ENCODE measurements at regions not wholly inside any gene's neighbourhood (a gene's known extent, or its start where the extent isn't known, plus 50 kb on each side); places are given as distances from the start of the nearest gene placed in this dataset.
A peak's percentile ranks its signal among the peaks of the same experiment; 100 is the strongest.

DNA sequence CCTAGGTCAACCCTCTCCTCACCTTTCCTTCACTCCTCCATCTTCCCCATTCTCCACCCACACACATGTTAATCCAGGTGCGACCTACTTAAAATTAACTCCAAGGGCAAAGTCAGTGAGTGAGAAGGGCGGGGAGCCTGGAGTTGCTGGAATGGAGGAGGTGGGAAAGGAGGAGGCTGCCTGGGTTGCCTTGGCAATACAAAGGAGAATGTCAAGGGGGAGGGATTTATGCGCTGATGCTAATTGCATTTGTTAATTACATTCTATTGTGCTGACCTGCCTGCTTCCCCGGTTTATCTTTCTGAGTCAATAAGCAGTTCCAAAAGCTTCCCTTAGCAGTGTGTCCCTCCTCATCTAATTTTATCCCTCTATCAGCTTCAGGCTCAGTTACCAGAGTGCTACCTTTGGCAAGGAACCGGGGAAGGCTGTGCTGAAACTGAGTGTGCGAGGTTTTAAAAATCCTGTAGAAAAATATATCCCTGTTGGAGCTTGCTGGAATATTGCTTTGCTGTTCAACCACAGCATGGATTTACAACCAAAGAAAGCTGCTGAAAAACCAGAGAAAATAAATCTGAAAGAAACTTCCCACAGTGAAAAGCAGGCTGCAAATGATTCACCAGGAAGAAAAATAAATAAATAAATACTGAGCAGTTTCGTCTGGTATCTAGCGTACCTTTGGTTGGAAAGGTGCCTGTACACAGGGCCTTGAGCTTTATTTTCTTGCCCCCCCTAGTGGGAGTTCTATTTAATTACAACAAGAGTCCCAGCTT, 113.2 kb upstream of the DGKB start:
- WGBS (ENCODE audit: extremely low coverage, insufficient read length, low lambda C conversion rate) = no CpG with 5 or more reads among the region's 8 CpGs
- Histone ChIP-seq H2BK5ac (ENCODE audit: insufficient read length, low read length) (no peak overlapping the region), H3K18ac (ENCODE audit: insufficient read length, low read depth, low read length) (peak overlapping the region; percentile 43), H4K8ac (replicated peaks; ENCODE audit: insufficient read length, low read depth, low read length) (no peak overlapping the region), H2BK20ac (ENCODE audit: low read depth, low read length, poor library complexity, severe bottlenecking) (no peak overlapping the region), H3K23ac (ENCODE audit: insufficient read length, low read depth, low read length) (no peak overlapping the region), H3K79me1 (ENCODE audit: insufficient read depth, low read depth, low read length, poor library complexity, severe bottlenecking) (no peaks in the 10 kb centered on the region), H3K4ac (ENCODE audit: low read depth, low read length) (no peak overlapping the region), H4K20me1 (ENCODE audit: control insufficient read depth, insufficient read depth, insufficient read length) (no peaks in the 10 kb centered on the region), H3T11ph (ENCODE audit: low read length) (no peak overlapping the region), H2BK12ac (ENCODE audit: insufficient read length, low read depth, low read length) (no peak overlapping the region), H2BK15ac (ENCODE audit: low read depth, low read length) (no peak overlapping the region), H4K91ac (ENCODE audit: insufficient read length, low read depth, low read length) (no peak overlapping the region), H3K56ac (ENCODE audit: insufficient read length, low read depth, low read length) (no peak overlapping the region), H2AFZ (ENCODE audit: low read length) (peak overlapping the region; percentile 90), H3K4me2 (ENCODE audit: insufficient read depth, insufficient read length, low read length) (peak overlapping the region; percentile 84), H4K5ac (ENCODE audit: insufficient read length, low read depth, low read length) (no peak overlapping the region), H3K79me2 (ENCODE audit: insufficient read depth, low read length) (no peaks in the 10 kb centered on the region), H3K9me3 (ENCODE audit: control insufficient read depth, low read depth, low read length) (no peaks in the 10 kb centered on the region), H3K9ac (ENCODE audit: extremely low read depth, insufficient read length, low read length) (peak overlapping the region; percentile 24), H3K23me2 (ENCODE audit: insufficient read length, low read depth, low read length, poor library complexity, severe bottlenecking) (peaks cover 5% of the 10 kb centered on the region), H3K27me3 (ENCODE audit: insufficient read depth, low read length) (no peaks in the 10 kb centered on the region), H3K14ac (ENCODE audit: insufficient read depth, low read length) (no peak overlapping the region), H3K27ac (ENCODE audit: insufficient read length, low read depth, low read length) (peak overlapping the region; percentile 83), H2AK5ac (ENCODE audit: insufficient read length, low read length) (no peak overlapping the region), H3K4me1 (ENCODE audit: insufficient read depth, low read length) (peaks cover 8% of the 10 kb centered on the region; the same call in 1 of the 2 replicates), H2BK120ac (ENCODE audit: low read depth, low read length, poor library complexity, severe bottlenecking) (no peak overlapping the region)
- H3K27me3 Mint-ChIP-seq (ENCODE audit: low read depth) = no peaks in the 10 kb centered on the region
- DNase-seq = peak; percentile 86
- H3K36me3 Mint-ChIP-seq (ENCODE audit: insufficient read depth in 1 of 3, low read depth in 3 of 3) = peaks cover 0 to 5% (median 4%) of the 10 kb centered on the region in 3 experiments; a peak in 2 of 7 replicates
- TF ChIP-seq, protein P1, sequence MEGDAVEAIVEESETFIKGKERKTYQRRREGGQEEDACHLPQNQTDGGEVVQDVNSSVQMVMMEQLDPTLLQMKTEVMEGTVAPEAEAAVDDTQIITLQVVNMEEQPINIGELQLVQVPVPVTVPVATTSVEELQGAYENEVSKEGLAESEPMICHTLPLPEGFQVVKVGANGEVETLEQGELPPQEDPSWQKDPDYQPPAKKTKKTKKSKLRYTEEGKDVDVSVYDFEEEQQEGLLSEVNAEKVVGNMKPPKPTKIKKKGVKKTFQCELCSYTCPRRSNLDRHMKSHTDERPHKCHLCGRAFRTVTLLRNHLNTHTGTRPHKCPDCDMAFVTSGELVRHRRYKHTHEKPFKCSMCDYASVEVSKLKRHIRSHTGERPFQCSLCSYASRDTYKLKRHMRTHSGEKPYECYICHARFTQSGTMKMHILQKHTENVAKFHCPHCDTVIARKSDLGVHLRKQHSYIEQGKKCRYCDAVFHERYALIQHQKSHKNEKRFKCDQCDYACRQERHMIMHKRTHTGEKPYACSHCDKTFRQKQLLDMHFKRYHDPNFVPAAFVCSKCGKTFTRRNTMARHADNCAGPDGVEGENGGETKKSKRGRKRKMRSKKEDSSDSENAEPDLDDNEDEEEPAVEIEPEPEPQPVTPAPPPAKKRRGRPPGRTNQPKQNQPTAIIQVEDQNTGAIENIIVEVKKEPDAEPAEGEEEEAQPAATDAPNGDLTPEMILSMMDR (conservative IDR thresholded peaks at IDR 0.05) = peak; percentile 78
- H3K4me3 Mint-ChIP-seq = peak overlapping the region; percentile 64 to 72
- H3K4me1 Mint-ChIP-seq = peaks cover 23 to 27% of the 10 kb centered on the region in 2 experiments
- peak overlapping the region; percentile 77 to 96 (median 94) for H3K27ac Mint-ChIP-seq
- peaks cover 0 to 3% of the 10 kb centered on the region in 2 experiments; a peak in 2 of 5 replicates for H3K9me3 Mint-ChIP-seq

All from H9 (cell line).